ENCODE measurements at regions not wholly inside any gene's neighbourhood (a gene's known extent, or its start where the extent isn't known, plus 50 kb on each side); places are given as distances from the start of the nearest gene placed in this dataset.
"Not testable (repeated sequence)": the region's sequence is repeated elsewhere in the genome, so short reads cannot be mapped to it uniquely, and the experiment has no call there.

DNA sequence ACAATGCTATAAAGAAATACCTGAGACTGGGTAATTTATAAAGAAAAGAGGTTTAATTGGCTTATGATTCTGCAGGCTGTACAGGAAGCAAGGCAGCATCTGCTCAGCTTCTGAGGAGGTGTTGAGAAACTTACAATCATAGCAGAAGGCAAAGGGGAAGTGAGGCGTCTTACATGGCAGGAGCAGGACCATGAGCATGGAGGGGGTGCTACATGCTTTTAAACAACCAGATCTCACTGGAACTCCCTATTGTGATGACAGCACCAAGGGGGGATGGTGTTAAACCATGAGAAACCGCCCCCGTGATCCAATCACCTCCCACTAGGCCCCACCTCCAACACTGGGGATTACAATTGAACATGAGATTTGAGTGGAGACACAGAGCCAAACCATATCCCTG lies 163.7 kb upstream of the SLC38A2 start:
- TF ChIP-seq, protein P1, sequence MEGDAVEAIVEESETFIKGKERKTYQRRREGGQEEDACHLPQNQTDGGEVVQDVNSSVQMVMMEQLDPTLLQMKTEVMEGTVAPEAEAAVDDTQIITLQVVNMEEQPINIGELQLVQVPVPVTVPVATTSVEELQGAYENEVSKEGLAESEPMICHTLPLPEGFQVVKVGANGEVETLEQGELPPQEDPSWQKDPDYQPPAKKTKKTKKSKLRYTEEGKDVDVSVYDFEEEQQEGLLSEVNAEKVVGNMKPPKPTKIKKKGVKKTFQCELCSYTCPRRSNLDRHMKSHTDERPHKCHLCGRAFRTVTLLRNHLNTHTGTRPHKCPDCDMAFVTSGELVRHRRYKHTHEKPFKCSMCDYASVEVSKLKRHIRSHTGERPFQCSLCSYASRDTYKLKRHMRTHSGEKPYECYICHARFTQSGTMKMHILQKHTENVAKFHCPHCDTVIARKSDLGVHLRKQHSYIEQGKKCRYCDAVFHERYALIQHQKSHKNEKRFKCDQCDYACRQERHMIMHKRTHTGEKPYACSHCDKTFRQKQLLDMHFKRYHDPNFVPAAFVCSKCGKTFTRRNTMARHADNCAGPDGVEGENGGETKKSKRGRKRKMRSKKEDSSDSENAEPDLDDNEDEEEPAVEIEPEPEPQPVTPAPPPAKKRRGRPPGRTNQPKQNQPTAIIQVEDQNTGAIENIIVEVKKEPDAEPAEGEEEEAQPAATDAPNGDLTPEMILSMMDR (IDR thresholded peaks at IDR 0.05), result not testable (repeated sequence)
- TF ChIP-seq POLR2A (IDR thresholded peaks at IDR 0.05), result not testable (repeated sequence)

Data from body of pancreas (tissue), 4 donors.